K562 (cell line): ENCODE measurements at regions not wholly inside any gene's neighbourhood (a gene's known extent, or its start where the extent isn't known, plus 50 kb on each side); places are given as distances from the start of the nearest gene placed in this dataset.

Experiments
- ATAC-seq: fragments of 200-7000 bp; cut with Tn5 transposase; 3 replicates; pipeline ENCODE4 v1.9.1; 2020; ENCODE audit warnings: moderate library complexity
- BruUV-seq: library from RNA; stranded (reverse); fragments of 400-500 nt; replicated peaks from 2 replicates; lab custom pipeline; 2021; lab: Mats Ljungman, UMichigan
- CTCF ChIA-PET: fragments of 300-600 bp; formaldehyde crosslinking; extraction: SDS; loops from one replicate; lab custom pipeline; 2021; ENCODE audit warnings: low intra/inter-chr PET ratio; lab: Yijun Ruan, JAX
- POLR2A ChIA-PET: fragments of 300-600, 350-650 bp; sonication (Branson Sonifier 250); formaldehyde crosslinking; extraction: SDS; loops from one replicate; lab custom pipeline; 2021; ENCODE audit warnings: antibody characterized with exemption, inconsistent platforms; lab: Yijun Ruan, JAX
- DNase-seq, 4 experiments: peaks; one replicate each; pipeline versions ENCODE4 v3.0.0 to v3.0.0-alpha.2; 2011 to 2018; ENCODE audit warnings: low spot score in 3 of 4, mixed read lengths in 3 of 4; ENCODE audit errors: extremely low read depth in 1 of 4
- FAIRE-seq: peaks from 2 replicates; lab custom pipeline; 2011; peaks lifted over from hg19 to GRCh38; lab: Jason Lieb, UNC
- H2AFZ ChIP-seq: 2 replicates; pipeline ENCODE4 v1.6.0; 2011; ENCODE audit warnings: low read depth, low read length, control low read depth, inconsistent platforms
- H3K27ac ChIP-seq: fragments of 200-600 bp; 3 replicates; pipeline ENCODE4 v1.8.0; 2011; ENCODE audit warnings: low read depth, mild to moderate bottlenecking, control low read depth, inconsistent platforms, low read length, moderate library complexity, mixed read lengths; ENCODE audit errors: extremely low read depth
- H3K27me3 ChIP-seq, 2 experiments: fragments of 300-600 bp in 1 of 2; 2 replicates in 1 of 2; 3 replicates in 1 of 2; pipeline versions ENCODE4 v1.6.0 to v1.8.0; 2011; ENCODE audit warnings: inconsistent platforms in 2 of 2, low read length in 2 of 2, mild to moderate bottlenecking in 1 of 2, mixed read lengths in 1 of 2, moderate library complexity in 1 of 2; ENCODE audit not compliant: control insufficient read depth in 2 of 2, insufficient read depth in 2 of 2
- H3K36me3 ChIP-seq: fragments of 300-600 bp; 3 replicates; pipeline ENCODE4 v1.8.0; 2011; ENCODE audit warnings: mild to moderate bottlenecking, low read length, inconsistent platforms; ENCODE audit not compliant: control insufficient read depth, insufficient read depth
- H3K4me1 ChIP-seq, 2 experiments: fragments of 200-600 bp in 1 of 2; replicated peaks in 1 of 2; 2 replicates in 1 of 2; 3 replicates in 1 of 2; pipeline versions ENCODE4 v1.5.1 to v1.8.0; 2011; ENCODE audit warnings: inconsistent platforms in 2 of 2, low read length in 2 of 2, mild to moderate bottlenecking in 1 of 2, mixed read lengths in 1 of 2, moderate library complexity in 1 of 2; ENCODE audit not compliant: control insufficient read depth in 2 of 2, insufficient read depth in 2 of 2
- H3K4me2 ChIP-seq: 2 replicates; pipeline ENCODE4 v1.6.1; 2011; ENCODE audit warnings: low read length, control low read depth, inconsistent platforms, mixed read lengths; ENCODE audit not compliant: insufficient read depth
- H3K4me3 ChIP-seq: fragments of 200-600 bp; sonication (generic), shearing (Covaris generic); 2 replicates; pipeline ENCODE4 v1.5.1; 2016; ENCODE audit warnings: control low read depth, inconsistent platforms
- H3K79me2 ChIP-seq: fragments of 200-600 bp; 3 replicates; pipeline ENCODE4 v1.8.0; 2011; ENCODE audit warnings: low read length, inconsistent platforms; ENCODE audit not compliant: control insufficient read depth, insufficient read depth
- H3K9ac ChIP-seq, 2 experiments: 2 replicates each; pipeline versions ENCODE4 v1.6.0 to v1.6.1; 2011; ENCODE audit warnings: low read depth in 2 of 2, low read length in 2 of 2, control low read depth in 1 of 2, inconsistent platforms in 1 of 2, mild to moderate bottlenecking in 1 of 2, mixed read lengths in 1 of 2; ENCODE audit not compliant: insufficient read depth in 1 of 2
- H3K9me1 ChIP-seq: one replicate; pipeline ENCODE4 v1.6.0; 2011; ENCODE audit warnings: inconsistent platforms, mild to moderate bottlenecking, low read length, moderate library complexity; ENCODE audit not compliant: control insufficient read depth, insufficient read depth
- H3K9me3 ChIP-seq: replicated peaks from 2 replicates; pipeline ENCODE4 v1.5.1; 2011; ENCODE audit warnings: low read depth, low read length, inconsistent platforms; ENCODE audit not compliant: control insufficient read depth, insufficient read depth
- H4K20me1 ChIP-seq: replicated peaks from 2 replicates; pipeline ENCODE4 v1.6.1; 2011; ENCODE audit warnings: low read length, inconsistent platforms, mixed read lengths; ENCODE audit not compliant: control insufficient read depth, insufficient read depth
- CTBP1 ChIP-seq: fragments of 450-650 bp; IDR thresholded peaks from 2 replicates; pipeline ENCODE4 v1.6.1; 2016; ENCODE audit warnings: borderline replicate concordance
- EGR1 ChIP-seq: fragments of 450-650 bp; conservative IDR thresholded peaks from 2 replicates; pipeline ENCODE4 v1.6.1; 2017; ENCODE audit warnings: mild to moderate bottlenecking
- FOXP1 ChIP-seq: sonication (generic); formaldehyde crosslinking; IDR thresholded peaks from 2 replicates; pipeline ENCODE4 v1.8.0; 2022; ENCODE audit warnings: mild to moderate bottlenecking, missing genetic modification reagents
- GTF2E2 ChIP-seq: fragments of 200-800 bp; sonication (Bioruptor generic); IDR thresholded peaks from 2 replicates; pipeline ENCODE4 v1.6.1; 2016; ENCODE audit warnings: missing genetic modification characterization, missing compliant biosample characterization
- KAT8 ChIP-seq: fragments of 450-650 bp; IDR thresholded peaks from 2 replicates; pipeline ENCODE4 v1.6.1; 2016; ENCODE audit warnings: low read depth, mild to moderate bottlenecking
- NRF1 ChIP-seq, 2 experiments: fragments of 450-650 bp; IDR thresholded peaks in 1 of 2; conservative IDR thresholded peaks in 1 of 2; 2 replicates each; pipeline ENCODE4 v1.6.1; 2014; ENCODE audit warnings: mild to moderate bottlenecking in 2 of 2
- RFX5 ChIP-seq: IDR thresholded peaks from 2 replicates; pipeline ENCODE4 v1.6.1; 2011; ENCODE audit warnings: low read depth, mild to moderate bottlenecking, improper control_type of control experiment, low read length
- RNF2 ChIP-seq: sonication (generic); IDR thresholded peaks from 2 replicates; pipeline ENCODE4 v1.6.1; 2016
- SMAD3 ChIP-seq: fragments of 450-650 bp; formaldehyde crosslinking; conservative IDR thresholded peaks from 2 replicates; pipeline ENCODE4 v1.4.0; 2020; ENCODE audit warnings: mild to moderate bottlenecking
- USF2 ChIP-seq: sonication (generic); formaldehyde crosslinking; IDR thresholded peaks from 2 replicates; pipeline ENCODE4 v1.5.0; 2020; ENCODE audit warnings: missing genetic modification reagents
- ZC3H4 ChIP-seq: sonication (generic); formaldehyde crosslinking; IDR thresholded peaks from 2 replicates; pipeline ENCODE4 v1.9.0; 2021; ENCODE audit warnings: missing genetic modification reagents, borderline replicate concordance
- ZFP91 ChIP-seq: sonication (generic); formaldehyde crosslinking; IDR thresholded peaks from 2 replicates; pipeline ENCODE4 v1.8.0; 2022; ENCODE audit warnings: mild to moderate bottlenecking, missing genetic modification reagents
- ZNF316 ChIP-seq: fragments of 450-650 bp; IDR thresholded peaks from 2 replicates; pipeline ENCODE4 v1.6.1; 2016
- ZNF436 ChIP-seq: fragments of 250-450, 450-650 bp; sonication (Bioruptor Pico); formaldehyde crosslinking; IDR thresholded peaks from 2 replicates; pipeline ENCODE4 v1.7.0; 2020; ENCODE audit warnings: mild to moderate bottlenecking
- WGBS: fragments of 100-300 bp; shearing (Covaris generic); methylation state at CpG from one replicate; pipeline ENCODE4 v1.1.6; 2016; ENCODE audit warnings: low coverage, mixed read lengths; ENCODE audit not compliant: insufficient coverage; ENCODE audit errors: missing lambda C conversion rate; 5-methylcytosine and 5-hydroxymethylcytosine counted together
- in situ Hi-C: fragments of 300-500 bp; cut with MboI; formaldehyde crosslinking; loops from 4 replicates; pipeline ENCODE4 v1.15.0; 2018; ENCODE audit warnings: inconsistent platforms, mixed read lengths
- intact Hi-C: fragments of 100-400 bp; cut with micrococcal nuclease; formaldehyde crosslinking; loops from 2 replicates; pipeline ENCODE4 v1.14.2; 2022

- no peak for TF ChIP-seq RNF2
- TF ChIP-seq, all 486 proteins: peak for 2
Measured at GRCh38 chr3:147471741-147472140, 62.6 kb downstream of the ZIC1 start (continued).

GRCh38 chr3:147472846-147473245 lies 63.7 kb downstream of the ZIC1 start:
- in situ Hi-C loops = no loop called here

GRCh38 chr3:147483145-147483544 lies 74.0 kb downstream of the ZIC1 start:
- Histone ChIP-seq H3K4me1 (no peaks in the 10 kb centered on the region), H3K9ac (no peak overlapping the region), H3K79me2 (no peaks in the 10 kb centered on the region), H3K4me3 (no peak overlapping the region), H3K4me2 (no peak overlapping the region), H2AFZ (no peak overlapping the region), H4K20me1 (no peaks in the 10 kb centered on the region), H3K27ac (no peak overlapping the region), H3K9me1 (no peaks in the 10 kb centered on the region), H3K9me3 (no peaks in the 10 kb centered on the region; the same call in 1 of the 2 replicates), H3K36me3 (no peaks in the 10 kb centered on the region), H3K27me3 (no peaks in the 10 kb centered on the region)
- WGBS = 0% methylated on average over 1 of the region's 1 CpG
- ChIA-PET POLR2A (no interaction called here), CTCF (no interaction called here)
- ATAC-seq (no peak), DNase-seq (no peak), FAIRE-seq (no peak)
- no TSS peak for BruUV-seq
- TF ChIP-seq ZFP91 (CRISPR knock-in tag) = no peak
- TF ChIP-seq USF2 (CRISPR knock-in tag) = no peak
- no peak for TF ChIP-seq KAT8
- TF ChIP-seq SMAD3 (CRISPR knock-in tag) = no peak
- TF ChIP-seq FOXP1 = no peak
- no peak for TF ChIP-seq CTBP1
- no peak for TF ChIP-seq GTF2E2
- TF ChIP-seq ZC3H4 (CRISPR knock-in tag) = no peak
- in situ Hi-C loops (no loop called here), intact Hi-C loops (no loop called here)

More at GRCh38 chr3:147472846-147473245, 63.7 kb downstream of the ZIC1 start:
- H3K9ac ChIP-seq = no peak overlapping the region
- DNase-seq (no peak), ATAC-seq (no peak), FAIRE-seq (no peak)
- intact Hi-C loops = no loop called here
- H3K9me3 ChIP-seq = no peaks in the 10 kb centered on the region
- ChIA-PET POLR2A (no interaction called here), CTCF (no interaction called here)
- H3K36me3 ChIP-seq = no peaks in the 10 kb centered on the region
- H3K4me1 ChIP-seq = no peaks in the 10 kb centered on the region
- H3K9me1 ChIP-seq = no peaks in the 10 kb centered on the region
- 0% methylated on average over 1 of the region's 1 CpG for WGBS
- H3K27ac ChIP-seq = no peak overlapping the region
- H3K4me3 ChIP-seq = no peak overlapping the region
- BruUV-seq = no TSS peak
- H3K79me2 ChIP-seq = no peaks in the 10 kb centered on the region
- TF ChIP-seq NRF1 (conservative IDR thresholded peaks at IDR 0.05 in 1 of 2, IDR thresholded peaks at IDR 0.05 in 1 of 2) = no peak
- TF ChIP-seq ZNF316 = no peak
- no peak for TF ChIP-seq ZNF436 (CRISPR knock-in tag)
- TF ChIP-seq EGR1 = no peak
- TF ChIP-seq RFX5 = no peak
- H3K4me2 ChIP-seq = no peak overlapping the region
- H4K20me1 ChIP-seq = no peaks in the 10 kb centered on the region
- H2AFZ ChIP-seq = no peak overlapping the region
- H3K27me3 ChIP-seq = no peaks in the 10 kb centered on the region
